Psoas muscle (tissue), 7 donors: ENCODE measurements at regions not wholly inside any gene's neighbourhood (a gene's known extent, or its start where the extent isn't known, plus 50 kb on each side); places are given as distances from the start of the nearest gene placed in this dataset.

Source experiments
- ATAC-seq, 4 donors: fragments of 200-7000 bp; cut with Tn5 transposase; one replicate each; pipeline ENCODE4 v1.9.1; 2020; ENCODE audit warnings: moderate library complexity in 3 of 4, mild to moderate bottlenecking in 2 of 4
- DNase-seq, 2 donors: peaks; one replicate each; pipeline ENCODE4 v3.0.0-alpha.2; 2020
- H3K27ac ChIP-seq: fragments of 200-600 bp; one replicate; pipeline ENCODE4 v1.8.0; 2022
- H3K27me3 ChIP-seq, 3 donors: fragments of 200-600 bp in 1 of 3; one replicate each; pipeline versions ENCODE4 v1.6.1 to v1.8.0; 2013 to 2022; ENCODE audit warnings: low read length in 2 of 3, mild to moderate bottlenecking in 2 of 3, moderate library complexity in 1 of 3; ENCODE audit not compliant: insufficient read depth in 3 of 3
- H3K36me3 ChIP-seq, 2 donors: fragments of 200-600 bp in 1 of 2; one replicate each; pipeline versions ENCODE4 v1.6.1 to v1.8.0; 2013 to 2022; ENCODE audit warnings: low read depth in 1 of 2, mild to moderate bottlenecking in 1 of 2, moderate library complexity in 1 of 2; ENCODE audit not compliant: insufficient read depth in 1 of 2
- H3K4me1 ChIP-seq: fragments of 200-600 bp; one replicate; pipeline ENCODE4 v1.8.0; 2022
- H3K4me3 ChIP-seq: fragments of 200-600 bp; one replicate; pipeline ENCODE4 v1.8.0; 2022; ENCODE audit warnings: mild to moderate bottlenecking
- H3K9me3 ChIP-seq: fragments of 200-600 bp; one replicate; pipeline ENCODE4 v1.8.0; 2022
- WGBS, 3 donors: extraction: QIAGEN DNeasy Blood & Tissue Kit; methylation state at CpG; one replicate each; pipeline versions ENCODE4 v1.1.6 to v1.1.7; 2013; 5-methylcytosine and 5-hydroxymethylcytosine counted together
- intact Hi-C, 2 donors: fragments of 100-400 bp; cut with DNase I; formaldehyde crosslinking; loops; one replicate each; pipeline versions ENCODE4 v1.11.0 to v1.14.2; 2022
- TF ChIP-seq, protein P1 (sequence below): fragments of 200-600 bp; IDR thresholded peaks from one replicate; pipeline ENCODE4 v1.8.0; 2022; ENCODE audit warnings: antibody characterized with exemption
- donor health status: healthy with polysubstance abuse.
- donor health status: DM: no; HTN: no; CAD: no; lungs with moderate emphysema.
- donor health status: Bipolar disorder and iron deficiency.
- donor health status: healthy.
- donor health status: DM: yes; HTN: yes; CAD: no.
- donor health status: DM: no; HTN: no; CAD: no.
- donor health status: DM: yes; HTN: yes; CAD: no.

DNA sequence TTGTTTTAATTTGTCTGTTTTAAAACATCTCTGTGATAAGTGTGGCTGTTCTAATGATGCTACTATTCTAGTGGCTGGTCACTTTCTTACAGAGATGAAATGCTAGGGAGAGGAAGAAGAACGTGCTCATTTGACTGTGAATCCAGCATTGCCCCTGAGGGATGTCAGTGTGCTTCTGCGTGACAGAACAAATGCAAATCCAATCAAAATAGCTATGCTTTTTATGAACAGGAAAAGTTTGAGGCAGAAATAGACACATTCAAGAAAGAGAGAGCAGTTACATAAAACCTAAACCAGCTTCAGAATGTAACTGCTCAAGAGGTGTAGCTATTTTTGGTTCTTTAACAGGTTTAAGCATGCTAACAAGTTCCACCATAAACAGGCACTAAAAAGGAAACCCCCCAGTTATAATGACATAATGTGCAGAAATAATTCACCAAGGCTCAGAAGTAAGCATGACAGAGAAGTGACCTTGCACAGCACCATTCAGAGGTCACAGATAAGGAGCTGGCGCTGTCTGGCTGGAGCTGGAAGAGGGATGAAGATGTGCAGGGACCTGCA, 385.3 kb downstream of the EPM2A start:
- Histone ChIP-seq H3K36me3 (no peaks in the 10 kb centered on the region), H3K9me3 (no peaks in the 10 kb centered on the region), H3K27ac (no peak overlapping the region), H3K4me3 (no peak overlapping the region), H3K27me3 (peaks cover 0 to 2% (median 0%) of the 10 kb centered on the region in 3 donors), H3K4me1 (no peaks in the 10 kb centered on the region)
- intact Hi-C loops: no loop called here
- 40 to 53% (median 43%) methylated on average over 3 of the region's 3 CpGs for WGBS, 3 donors
- TF ChIP-seq, protein P1, sequence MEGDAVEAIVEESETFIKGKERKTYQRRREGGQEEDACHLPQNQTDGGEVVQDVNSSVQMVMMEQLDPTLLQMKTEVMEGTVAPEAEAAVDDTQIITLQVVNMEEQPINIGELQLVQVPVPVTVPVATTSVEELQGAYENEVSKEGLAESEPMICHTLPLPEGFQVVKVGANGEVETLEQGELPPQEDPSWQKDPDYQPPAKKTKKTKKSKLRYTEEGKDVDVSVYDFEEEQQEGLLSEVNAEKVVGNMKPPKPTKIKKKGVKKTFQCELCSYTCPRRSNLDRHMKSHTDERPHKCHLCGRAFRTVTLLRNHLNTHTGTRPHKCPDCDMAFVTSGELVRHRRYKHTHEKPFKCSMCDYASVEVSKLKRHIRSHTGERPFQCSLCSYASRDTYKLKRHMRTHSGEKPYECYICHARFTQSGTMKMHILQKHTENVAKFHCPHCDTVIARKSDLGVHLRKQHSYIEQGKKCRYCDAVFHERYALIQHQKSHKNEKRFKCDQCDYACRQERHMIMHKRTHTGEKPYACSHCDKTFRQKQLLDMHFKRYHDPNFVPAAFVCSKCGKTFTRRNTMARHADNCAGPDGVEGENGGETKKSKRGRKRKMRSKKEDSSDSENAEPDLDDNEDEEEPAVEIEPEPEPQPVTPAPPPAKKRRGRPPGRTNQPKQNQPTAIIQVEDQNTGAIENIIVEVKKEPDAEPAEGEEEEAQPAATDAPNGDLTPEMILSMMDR: no peak
- DNase-seq (no peak), ATAC-seq (no peak)

DNA sequence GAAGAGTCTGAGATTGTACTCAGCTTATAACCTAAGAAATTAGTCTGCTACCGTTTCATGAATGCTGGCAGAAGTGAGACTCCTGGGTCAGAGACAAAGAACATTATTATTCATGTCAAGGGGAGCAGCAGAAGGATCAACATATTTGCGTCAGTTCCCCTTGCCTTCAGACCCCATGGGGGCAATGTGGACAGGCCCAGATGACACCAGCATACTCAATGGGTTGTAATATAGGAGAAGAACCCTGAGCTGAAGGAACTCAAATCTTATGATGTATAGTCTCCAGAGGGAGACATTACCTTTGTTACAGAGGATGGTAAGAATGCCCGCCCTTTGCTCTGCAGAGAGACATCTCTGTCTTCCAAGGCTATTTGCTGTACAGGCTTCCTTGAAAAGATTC, 384.4 kb downstream of the EPM2A start:
- intact Hi-C loops: no loop called here
- no peak overlapping the region for H3K4me3 ChIP-seq
- no peak for ATAC-seq
- no peaks in the 10 kb centered on the region for H3K36me3 ChIP-seq
- H3K9me3 ChIP-seq: no peaks in the 10 kb centered on the region
- H3K27me3 ChIP-seq: peaks cover 0 to 2% (median 0%) of the 10 kb centered on the region in 3 donors
- 71 to 82% (median 73%) methylated on average over 3 of the region's 3 CpGs for WGBS, 3 donors
- no peak overlapping the region for H3K27ac ChIP-seq
- no peak for DNase-seq
- TF ChIP-seq, protein P1: no peak
- H3K4me1 ChIP-seq: no peaks in the 10 kb centered on the region

DNA sequence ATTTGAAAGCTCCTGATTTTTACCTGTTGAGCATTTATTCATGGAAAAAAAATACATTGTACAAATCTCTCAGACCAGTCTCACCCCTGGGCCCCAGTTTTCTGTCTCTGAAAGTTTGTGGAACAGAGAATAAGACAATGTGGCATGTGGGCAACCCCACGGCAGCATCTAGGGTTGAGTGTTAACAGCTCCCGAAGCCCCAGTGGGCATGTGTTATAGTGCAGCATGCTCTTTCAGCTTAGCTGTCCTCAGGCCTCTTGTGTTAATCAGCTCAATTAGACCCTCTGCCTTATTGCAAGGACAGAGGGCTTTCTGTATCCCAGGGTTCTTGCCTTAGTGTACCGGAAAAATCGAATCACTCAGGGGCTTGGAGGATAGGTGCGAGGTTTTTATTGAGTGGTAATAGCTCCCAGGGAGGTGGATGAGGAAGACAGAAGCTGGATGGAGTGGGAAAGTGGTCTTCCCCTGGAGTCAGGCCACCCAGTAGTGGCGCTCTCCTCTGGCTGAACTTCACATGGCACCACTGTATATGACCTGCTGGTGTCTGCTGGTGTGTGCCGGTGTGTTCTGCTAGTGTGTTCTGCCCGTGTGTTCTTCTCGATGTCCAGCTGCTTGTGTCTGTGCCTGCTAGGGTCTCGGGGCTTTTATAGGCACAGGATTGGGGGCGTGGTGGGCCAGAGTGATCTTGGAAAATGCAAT, 382.8 kb downstream of the EPM2A start:
- H3K27me3 ChIP-seq: peaks cover 0 to 2% (median 0%) of the 10 kb centered on the region in 3 donors
- H3K36me3 ChIP-seq: no peaks in the 10 kb centered on the region
- H3K4me3 ChIP-seq: no peak overlapping the region
- ATAC-seq: no peak
- TF ChIP-seq, protein P1: no peak
- intact Hi-C loops: no loop called here
- H3K4me1 ChIP-seq: no peaks in the 10 kb centered on the region
- no peak for DNase-seq
- H3K9me3 ChIP-seq: no peaks in the 10 kb centered on the region
- no peak overlapping the region for H3K27ac ChIP-seq
- 80 to 86% (median 82%) methylated on average over 11 of the region's 11 CpGs for WGBS, 3 donors

DNA sequence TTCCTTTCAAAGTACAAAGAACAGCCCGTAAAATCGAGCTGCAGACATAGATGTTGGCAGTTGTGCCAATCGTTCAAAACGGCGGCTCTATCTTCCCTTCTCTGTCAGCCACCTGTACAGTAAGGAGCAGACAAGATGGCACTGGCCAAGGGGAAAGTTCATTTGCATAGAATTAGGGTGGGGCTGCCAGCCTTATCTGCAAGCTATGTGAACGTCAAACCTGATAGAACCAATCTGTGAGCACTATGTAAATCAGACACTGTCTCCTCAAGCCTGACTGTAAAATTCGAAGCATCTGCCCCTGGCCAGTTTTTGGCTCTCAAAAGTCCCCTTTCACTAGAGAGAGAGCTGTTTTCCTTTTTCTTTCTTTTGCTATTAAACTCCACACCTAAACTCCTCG, 374.5 kb downstream of the EPM2A start:
- Histone ChIP-seq H3K9me3 (peaks cover 5% of the 10 kb centered on the region), H3K4me3 (no peak overlapping the region), H3K27me3 (no peaks in the 10 kb centered on the region), H3K4me1 (no peaks in the 10 kb centered on the region), H3K36me3 (no peaks in the 10 kb centered on the region), H3K27ac (no peak overlapping the region)
- intact Hi-C loops: no loop called here
- no peak for DNase-seq
- TF ChIP-seq, protein P1: no peak
- no peak for ATAC-seq
- 78 to 82% (median 79%) methylated on average over 8 of the region's 8 CpGs for WGBS, 3 donors
